GM12878 (cell line): ENCODE measurements at regions not wholly inside any gene's neighbourhood (a gene's known extent, or its start where the extent isn't known, plus 50 kb on each side); places are given as distances from the start of the nearest gene placed in this dataset.

Experiments used
- BRCA1 ChIP-seq: IDR thresholded peaks from 2 replicates; pipeline ENCODE4 v1.6.1; 2011; ENCODE audit warnings: low read depth, low read length, improper control_type of control experiment
- CHD2 ChIP-seq: IDR thresholded peaks from 2 replicates; pipeline ENCODE4 v1.6.1; 2011; ENCODE audit warnings: low read depth, low read length, improper control_type of control experiment, borderline replicate concordance
- DPF2 ChIP-seq: fragments of 450-650 bp; IDR thresholded peaks from 2 replicates; pipeline ENCODE4 v1.6.1; 2017; ENCODE audit warnings: mild to moderate bottlenecking
- E4F1 ChIP-seq: fragments of 450-650 bp; IDR thresholded peaks from 2 replicates; pipeline ENCODE4 v1.6.1; 2018; ENCODE audit warnings: borderline replicate concordance, mild to moderate bottlenecking; ENCODE audit not compliant: partially characterized antibody
- EZH2 ChIP-seq: IDR thresholded peaks from 2 replicates; pipeline ENCODE4 v1.6.1; 2012; ENCODE audit warnings: low read depth, mild to moderate bottlenecking, control low read depth, inconsistent platforms, low read length, borderline replicate concordance; ENCODE audit not compliant: control insufficient read depth
- FOS ChIP-seq: IDR thresholded peaks from 3 replicates; pipeline ENCODE4 v1.6.1; 2011; ENCODE audit warnings: borderline replicate concordance; ENCODE audit not compliant: insufficient read length; ENCODE audit errors: extremely low read depth
- FOXM1 ChIP-seq: IDR thresholded peaks from 2 replicates; pipeline ENCODE4 v1.6.1; 2012; ENCODE audit warnings: low read depth, mild to moderate bottlenecking, inconsistent platforms, low read length, moderate library complexity
- HCFC1 ChIP-seq: fragments of 150-350 bp; IDR thresholded peaks from 2 replicates; pipeline ENCODE4 v1.6.1; 2014; ENCODE audit warnings: low read length
- SIN3A ChIP-seq: IDR thresholded peaks from 2 replicates; pipeline ENCODE4 v1.6.1; 2012; ENCODE audit warnings: low read depth, low read length, improper control_type of control experiment

- TF ChIP-seq E4F1 (no peak), CHD2 (no peak), EZH2 (no peak), FOXM1 (no peak), FOS (no peak), SIN3A (no peak), HCFC1 (no peak), DPF2 (no peak), BRCA1 (no peak)
These were observed 360.9 kb upstream of the SALL3 start for GRCh38 chr18:78618726-78619125.
